Endothelial cell of hepatic sinusoid (primary cell): ENCODE measurements at regions not wholly inside any gene's neighbourhood (a gene's known extent, or its start where the extent isn't known, plus 50 kb on each side); places are given as distances from the start of the nearest gene placed in this dataset.

Source experiments
- in situ Hi-C: cut with HindIII; loops from 2 replicates; pipeline ENCODE4 v1.10.0; 2017; ENCODE audit warnings: low sequenced_read_pairs

DNA sequence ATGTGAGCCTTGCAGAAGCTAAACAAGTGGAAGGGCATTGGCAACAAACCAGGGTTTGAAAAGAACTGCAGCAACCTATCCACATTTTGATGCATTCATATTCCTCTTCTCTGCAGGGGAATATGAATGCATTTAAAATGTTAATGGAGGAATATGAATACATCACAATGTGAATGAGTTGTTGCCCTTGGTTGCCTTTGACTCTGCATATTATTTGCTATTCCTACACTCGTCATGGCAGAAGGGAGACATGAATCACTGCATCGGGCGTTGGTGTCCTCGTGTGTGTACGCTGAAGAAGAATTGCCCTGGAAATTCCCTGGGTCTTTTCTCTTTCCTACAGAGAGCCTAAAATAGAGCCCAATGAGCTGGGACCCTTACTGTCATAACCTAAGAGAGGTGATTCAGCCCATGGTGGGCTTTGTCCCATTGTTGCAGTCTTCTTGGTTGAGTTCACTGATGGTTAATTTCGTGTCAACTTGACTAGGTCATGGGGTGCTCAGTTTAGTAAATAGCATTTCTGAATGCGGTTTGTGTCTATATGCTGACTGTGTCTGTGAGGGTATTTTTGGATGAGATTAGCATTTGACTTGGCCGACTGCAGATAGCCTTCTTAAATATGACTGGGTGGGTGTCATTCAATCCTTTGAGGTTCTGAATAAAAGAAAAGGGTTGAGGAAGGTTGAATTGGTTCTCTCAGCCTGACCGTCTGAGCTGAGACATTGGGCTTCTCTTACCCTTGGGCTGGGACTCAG lies 1422.9 kb upstream of the TMEM132C start:
- in situ Hi-C loops, result no loop called here

DNA sequence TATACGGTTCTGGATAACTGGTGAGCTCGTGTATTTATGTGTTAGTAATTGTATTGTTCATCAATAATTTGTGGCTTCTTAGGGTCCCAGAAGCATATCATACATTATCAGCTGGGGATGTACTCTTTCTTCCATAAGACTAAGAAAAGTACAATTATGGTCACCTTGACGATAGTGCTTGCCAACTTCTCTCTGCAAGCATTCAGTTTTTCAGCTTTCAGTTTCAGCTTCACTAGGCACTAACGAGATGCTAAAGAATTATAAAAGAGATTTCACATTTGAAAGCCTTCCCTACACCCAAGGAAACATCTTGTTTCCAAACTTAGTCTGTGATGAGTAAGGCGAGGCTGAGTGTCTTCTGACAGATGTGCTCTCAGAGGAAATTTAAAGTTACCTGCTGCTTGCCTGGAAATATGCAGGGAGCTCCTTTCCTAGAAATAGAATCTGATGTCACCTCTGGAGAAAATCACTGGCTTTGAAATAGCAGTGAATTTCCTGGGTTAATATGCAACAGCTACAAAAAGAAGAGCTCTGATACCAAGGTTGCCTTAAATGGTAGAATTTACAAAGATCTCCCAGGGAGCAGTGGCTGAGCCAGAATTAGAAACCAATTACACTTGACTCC lies 1419.9 kb upstream of the TMEM132C start:
- in situ Hi-C loops, result no loop called here

DNA sequence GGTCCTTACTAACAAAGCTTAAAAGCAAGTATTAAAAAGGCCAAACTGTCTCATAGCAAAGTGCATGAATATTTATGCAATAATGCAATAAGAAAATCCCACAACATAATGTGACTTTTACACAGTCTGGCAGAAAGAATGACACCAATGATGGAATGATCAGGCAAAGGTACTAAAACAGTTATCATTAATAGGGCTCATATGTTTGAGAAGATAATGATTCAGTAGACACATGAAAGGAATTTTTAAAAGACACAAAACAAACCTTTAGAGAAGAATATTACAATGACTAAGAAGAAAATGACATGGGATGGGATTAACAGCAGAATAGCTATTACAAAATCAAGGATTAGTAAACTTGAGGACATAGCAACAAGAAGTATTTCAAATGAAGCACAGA lies 1411.2 kb upstream of the TMEM132C start:
- in situ Hi-C loops, result no loop called here

DNA sequence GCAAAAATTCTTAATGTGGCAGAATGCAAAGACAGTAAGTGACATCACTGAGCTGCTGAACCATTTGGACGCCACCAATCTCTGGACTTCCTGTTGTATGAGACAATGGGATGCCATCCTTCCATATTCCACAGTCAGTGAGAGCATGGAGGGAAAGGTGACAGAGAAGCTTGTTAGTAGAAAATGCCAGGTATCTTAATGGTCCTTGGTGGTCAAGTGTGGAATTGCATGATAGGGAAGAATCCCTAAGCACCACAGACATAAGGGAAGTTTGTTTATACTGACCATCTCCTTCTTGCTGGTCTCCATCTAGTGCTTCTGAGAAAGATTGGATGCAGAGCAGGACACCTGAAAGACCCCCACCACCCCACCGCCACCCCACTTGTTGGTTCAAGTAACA lies 1410.0 kb upstream of the TMEM132C start:
- in situ Hi-C loops, result no loop called here

DNA sequence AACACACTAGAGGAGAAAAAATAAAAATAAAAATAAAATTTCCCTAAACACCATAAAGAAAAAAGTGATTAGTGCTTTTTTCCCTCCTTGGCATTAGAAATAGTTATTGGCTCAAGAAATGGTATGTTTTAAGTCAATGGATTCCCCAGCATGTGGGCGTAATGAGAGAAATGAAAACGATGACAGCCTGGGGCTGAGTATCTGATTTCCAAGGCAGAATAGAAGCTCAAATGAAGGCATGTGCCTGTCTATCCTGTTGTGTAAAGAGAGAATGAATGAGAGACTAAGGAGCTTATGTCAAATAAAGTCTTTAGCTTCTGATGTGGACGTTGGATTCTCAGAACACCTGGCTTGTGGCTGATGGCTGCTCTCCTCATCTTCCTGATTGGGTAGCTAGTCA lies 1408.4 kb upstream of the TMEM132C start:
- in situ Hi-C loops, result no loop called here

DNA sequence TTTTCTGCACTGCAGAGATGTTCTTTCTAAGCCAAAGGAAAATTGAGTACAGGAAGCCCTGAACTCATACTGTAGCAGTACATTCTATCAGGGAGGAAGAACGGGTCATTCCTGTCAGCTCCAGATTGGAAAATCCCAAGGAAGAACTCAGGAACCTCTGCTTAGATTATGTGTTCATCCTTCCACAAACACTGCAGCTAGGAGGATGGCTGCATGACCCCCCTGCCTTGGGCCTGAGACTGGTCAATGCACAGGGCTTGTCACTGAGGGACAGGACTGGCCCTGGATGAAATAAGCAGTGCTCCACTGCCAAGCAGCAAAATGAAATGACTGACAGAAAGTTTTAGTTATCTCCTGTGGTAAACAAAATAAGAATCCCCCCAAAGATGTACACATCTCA lies 1406.8 kb upstream of the TMEM132C start:
- in situ Hi-C loops, result no loop called here

DNA sequence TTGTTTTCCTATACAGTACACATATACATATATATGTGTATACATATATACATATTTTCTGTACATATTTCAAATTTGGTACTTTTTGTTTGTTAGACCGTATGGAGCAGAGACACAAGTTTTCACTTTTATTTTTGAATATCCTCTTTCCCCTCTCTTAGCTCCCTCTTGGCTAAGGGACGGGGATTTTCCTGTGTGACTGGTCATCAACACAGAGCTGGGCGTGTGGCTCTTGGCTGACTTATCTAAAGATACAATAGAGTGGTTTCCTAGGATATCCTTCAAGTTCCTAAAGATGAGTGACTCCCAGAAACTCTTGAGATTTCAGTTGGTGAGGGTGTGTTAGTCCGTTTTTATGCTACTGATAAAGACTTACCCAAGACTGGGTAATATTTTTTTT lies 1404.5 kb upstream of the TMEM132C start:
- in situ Hi-C loops, result no loop called here

DNA sequence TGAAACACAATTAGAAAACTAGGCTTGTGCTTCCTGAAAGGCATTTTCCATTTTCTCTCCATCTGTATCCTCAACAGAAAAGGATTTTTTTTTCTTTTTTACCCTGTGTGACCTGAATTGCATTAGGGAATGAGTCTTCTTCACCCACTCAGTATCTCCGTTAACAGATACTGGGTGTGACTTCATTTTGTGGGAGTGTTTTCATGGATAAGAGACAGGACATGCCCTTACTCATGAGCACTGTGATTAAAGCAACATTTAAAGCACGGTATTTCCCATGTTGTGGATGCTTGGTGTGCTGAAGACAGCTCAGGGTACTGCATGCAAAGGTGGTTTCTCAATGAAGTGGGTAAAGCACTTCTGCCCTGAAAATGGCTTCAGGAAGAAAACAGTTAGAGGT lies 1397.3 kb upstream of the TMEM132C start:
- in situ Hi-C loops, result no loop called here

DNA sequence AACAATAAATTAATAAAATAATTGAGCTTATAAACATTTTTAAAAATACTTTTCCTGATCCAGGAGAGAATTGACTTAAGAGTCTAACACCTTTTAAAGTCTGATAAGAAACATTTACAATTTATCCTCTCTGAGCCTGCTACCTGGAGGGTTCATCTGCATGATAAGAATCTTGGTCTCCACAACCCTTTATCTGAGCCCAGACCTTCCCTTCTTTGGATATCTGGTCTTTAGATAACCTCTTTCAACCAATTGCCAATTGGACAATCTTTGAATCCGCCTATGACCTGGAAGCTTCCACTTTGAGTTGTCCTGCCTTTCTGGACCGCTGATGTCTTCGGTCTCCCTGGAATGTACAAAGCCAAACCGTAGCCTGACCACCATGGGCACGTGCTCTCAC lies 1393.3 kb upstream of the TMEM132C start:
- in situ Hi-C loops, result no loop called here

DNA sequence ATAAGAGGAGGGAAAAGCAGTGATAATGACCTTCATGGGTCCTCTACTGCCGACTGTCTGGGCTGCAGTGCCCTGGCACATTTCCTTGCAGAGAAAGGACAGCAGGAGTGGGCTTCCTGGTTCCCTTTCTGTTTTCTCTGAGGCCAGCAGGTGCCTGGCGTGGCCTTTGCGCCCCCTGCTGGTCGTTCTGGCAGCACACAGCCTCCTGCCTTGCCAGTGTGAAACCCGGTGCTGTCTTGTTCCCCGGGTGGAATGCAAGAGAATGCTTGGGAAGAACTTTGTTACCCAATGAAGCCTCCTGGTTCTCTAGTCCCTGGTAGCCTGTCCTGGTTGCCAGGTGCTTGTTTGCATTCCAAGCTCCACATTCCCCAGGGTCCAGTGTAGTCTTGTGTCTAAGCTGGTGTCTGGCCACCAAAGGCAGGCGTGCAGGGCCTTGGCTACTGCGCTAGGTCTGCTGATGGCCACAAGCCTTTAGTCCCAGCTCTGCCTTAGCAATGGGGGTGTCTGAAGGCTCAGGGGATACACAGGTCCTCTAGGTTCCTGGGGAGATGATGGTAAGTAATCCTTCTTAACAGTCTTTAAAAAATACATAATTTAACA lies 1392.4 kb upstream of the TMEM132C start:
- in situ Hi-C loops, result no loop called here

DNA sequence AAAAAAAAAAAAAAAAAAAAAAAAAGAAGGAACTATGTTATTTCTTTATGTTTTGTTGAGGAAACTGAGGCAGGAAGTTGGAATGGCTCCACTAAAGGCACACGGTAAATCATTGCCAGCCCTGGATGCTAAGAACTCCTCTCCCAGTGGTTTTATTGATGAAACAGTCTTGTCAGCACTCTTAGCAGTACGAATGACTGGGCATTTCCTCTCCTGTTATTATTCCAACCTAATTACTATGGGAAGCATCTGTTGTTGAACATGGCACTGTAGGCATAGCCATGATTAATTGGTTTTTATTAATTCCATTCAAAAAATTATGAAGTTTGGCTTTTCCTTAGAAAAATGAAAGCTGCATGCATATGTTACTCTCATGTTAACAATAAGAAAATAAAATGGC lies 1387.1 kb upstream of the TMEM132C start:
- in situ Hi-C loops, result no loop called here

DNA sequence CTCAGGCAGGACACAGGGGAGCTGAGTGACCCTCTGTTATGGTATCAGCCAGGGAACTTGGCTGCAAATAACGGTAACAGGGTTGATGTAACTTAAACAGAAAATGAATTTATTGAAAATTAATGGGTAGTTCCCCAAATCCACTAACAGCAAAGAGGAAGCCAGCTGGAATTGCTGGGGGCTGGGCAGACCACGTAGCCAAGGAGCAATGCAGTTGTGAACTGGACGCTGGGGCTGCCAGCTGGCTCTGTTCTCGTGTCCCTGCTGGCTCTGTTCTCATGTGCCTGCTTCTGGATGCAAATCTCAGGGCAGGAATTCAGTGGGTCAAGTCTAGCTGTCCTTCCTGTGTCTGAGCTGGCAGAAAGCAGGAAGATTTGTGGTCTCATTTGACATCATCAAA lies 1383.3 kb upstream of the TMEM132C start:
- in situ Hi-C loops, result no loop called here

DNA sequence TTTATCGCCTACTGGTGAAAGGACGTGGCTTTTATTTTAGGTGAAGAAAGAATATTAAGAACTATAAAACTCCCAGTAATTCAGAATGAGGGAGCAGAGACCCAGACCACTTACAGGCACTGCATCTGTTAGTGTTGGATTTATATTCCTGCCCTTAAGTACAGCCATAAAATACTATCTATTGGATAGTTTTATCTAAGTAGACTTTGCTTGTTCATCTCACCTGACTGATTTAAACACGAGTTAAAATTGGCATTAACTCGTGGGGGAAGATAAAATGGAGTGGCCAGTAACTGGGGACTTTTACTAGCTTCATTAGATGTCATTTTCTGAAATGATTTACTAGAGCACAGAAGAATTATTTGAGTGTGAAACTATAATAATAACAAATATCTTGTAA lies 1377.5 kb upstream of the TMEM132C start:
- in situ Hi-C loops, result no loop called here

DNA sequence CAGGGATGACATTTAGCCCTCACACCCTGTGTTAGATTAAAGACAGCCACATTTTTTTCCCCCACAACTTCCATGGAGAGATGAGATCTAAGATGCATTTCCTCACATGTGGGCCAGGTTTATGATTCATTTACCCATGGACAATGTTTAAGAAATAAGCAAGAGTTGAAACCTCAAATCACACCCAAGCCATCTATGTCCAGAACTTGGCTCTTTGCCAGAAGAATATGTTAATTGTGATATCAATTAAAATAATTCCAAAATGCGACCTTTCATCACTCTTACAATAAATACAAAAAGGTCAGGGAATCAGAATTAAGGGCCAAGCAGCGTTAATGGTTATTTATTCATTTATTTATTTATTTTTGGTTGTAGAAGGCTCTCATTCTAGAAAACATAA lies 1376.9 kb upstream of the TMEM132C start:
- in situ Hi-C loops, result no loop called here

DNA sequence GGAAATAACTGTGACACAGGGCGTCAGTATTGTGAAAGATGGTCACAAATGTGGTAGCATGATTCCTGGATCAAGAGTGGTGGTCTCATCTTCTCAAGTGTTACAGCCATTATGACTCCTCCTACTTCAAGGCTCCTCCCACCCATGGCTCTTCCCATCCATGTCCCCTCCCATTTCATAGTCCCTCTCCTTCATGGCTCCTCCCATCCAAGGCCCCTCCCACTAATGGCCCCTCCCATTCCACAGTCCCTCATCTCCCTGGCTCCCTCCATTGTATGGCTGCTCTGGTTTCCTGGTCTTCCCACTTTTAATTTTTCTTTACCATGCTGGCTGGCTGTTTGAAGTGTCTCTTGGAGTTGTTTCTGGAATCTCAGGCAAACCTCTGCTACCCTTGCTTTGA lies 1375.2 kb upstream of the TMEM132C start:
- in situ Hi-C loops, result no loop called here

DNA sequence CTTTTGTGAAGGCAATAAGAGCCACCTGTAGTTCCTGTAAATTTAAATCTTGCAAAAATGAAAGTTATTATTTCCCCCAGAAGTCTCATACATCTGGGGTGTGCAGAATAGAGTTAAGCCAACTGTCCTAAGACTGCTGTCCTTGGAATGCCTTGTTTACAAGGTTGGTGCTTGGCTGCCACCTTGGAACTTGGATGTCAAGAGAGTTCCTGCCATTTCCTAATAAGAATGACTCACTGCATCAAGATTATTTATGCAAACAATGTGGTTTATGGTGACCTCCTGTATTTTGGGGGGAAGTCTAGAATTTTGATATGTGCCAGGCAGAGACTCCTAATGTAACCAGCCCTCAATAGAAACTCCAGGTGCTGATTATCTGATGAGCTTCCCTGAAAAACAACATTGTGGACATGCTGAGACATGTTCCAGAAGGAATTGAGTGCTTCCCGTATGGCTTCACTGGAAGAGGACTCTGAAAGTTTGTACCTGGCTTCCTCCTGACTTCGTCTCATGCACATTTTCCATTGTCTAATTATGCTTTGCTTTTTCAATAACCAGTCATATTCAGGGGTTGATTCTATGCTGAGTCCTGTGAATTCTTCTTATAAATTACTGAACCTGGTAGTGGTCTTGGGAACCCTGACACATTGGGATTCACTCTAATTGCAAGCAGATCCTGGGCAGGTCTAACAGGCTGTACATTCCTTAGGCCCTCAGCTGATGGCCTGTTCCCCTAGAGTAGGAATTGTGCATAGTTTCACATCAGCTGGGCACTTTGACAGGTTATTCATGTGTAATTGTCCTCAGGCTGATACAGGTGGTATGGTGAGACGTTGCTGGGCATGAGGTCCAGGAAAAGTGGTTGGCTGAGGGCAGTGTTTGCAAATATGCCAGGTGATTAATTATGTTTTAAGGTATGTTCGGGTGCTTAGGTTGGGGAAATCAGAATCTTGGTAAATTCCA lies 1370.7 kb upstream of the TMEM132C start:
- in situ Hi-C loops, result no loop called here

DNA sequence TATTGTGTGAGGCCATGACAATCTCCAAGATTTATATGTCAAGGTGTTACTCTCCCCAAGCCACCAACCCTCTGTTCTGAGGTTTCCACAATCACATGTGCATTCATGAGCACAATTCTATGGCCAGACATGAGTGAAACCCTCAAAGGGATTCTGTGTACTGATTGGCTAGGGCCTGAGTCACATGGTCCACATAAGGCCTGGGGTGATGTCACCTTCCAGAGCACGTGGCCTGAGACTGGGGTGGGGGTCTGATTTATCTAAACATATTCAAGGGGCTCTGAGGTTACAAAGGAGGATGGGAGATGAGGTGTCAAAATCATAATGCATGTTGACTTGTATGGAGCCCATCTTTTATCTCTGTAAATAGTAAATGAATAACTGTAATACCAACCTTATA lies 1369.9 kb upstream of the TMEM132C start:
- in situ Hi-C loops, result no loop called here

DNA sequence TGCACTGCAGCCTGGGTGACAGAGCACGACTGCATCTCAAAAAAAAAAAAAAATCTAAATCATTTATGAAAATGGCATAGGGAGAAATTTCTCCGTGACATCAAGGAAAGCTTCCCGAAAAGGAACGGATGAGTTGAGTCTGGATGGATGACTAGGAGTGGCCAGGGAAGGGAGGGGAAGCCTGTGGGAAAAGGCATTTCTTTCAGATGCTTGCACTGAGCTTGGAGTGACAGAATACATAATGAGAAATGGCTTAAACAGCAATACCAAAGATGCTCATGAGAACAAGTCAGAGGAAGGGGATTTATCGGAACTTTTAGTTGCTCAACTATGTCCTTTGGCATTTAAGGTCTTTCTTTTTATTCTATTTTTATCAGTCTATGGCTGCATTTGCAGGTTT lies 1369.2 kb upstream of the TMEM132C start:
- in situ Hi-C loops, result no loop called here

DNA sequence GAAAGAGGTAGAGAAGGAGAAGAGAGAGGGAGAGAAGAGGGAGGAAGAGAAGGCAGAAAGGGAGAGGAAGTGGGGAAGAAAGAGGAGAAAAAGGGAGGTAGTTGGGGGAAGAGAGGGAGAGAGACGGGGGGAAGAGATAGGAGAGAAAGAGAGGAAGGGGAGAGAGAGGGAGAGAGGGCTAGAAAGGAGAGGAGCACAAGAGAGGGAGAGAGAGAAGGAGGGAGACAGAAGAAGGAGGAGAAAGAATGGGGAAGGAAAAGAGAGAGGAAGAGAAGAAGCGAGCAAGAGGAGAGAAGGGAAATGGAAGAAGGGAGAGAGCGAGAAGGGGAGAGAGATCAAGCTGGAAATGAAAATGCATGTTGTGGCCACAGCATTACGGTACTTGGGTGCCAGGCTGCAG lies 1368.4 kb upstream of the TMEM132C start:
- in situ Hi-C loops, result no loop called here

DNA sequence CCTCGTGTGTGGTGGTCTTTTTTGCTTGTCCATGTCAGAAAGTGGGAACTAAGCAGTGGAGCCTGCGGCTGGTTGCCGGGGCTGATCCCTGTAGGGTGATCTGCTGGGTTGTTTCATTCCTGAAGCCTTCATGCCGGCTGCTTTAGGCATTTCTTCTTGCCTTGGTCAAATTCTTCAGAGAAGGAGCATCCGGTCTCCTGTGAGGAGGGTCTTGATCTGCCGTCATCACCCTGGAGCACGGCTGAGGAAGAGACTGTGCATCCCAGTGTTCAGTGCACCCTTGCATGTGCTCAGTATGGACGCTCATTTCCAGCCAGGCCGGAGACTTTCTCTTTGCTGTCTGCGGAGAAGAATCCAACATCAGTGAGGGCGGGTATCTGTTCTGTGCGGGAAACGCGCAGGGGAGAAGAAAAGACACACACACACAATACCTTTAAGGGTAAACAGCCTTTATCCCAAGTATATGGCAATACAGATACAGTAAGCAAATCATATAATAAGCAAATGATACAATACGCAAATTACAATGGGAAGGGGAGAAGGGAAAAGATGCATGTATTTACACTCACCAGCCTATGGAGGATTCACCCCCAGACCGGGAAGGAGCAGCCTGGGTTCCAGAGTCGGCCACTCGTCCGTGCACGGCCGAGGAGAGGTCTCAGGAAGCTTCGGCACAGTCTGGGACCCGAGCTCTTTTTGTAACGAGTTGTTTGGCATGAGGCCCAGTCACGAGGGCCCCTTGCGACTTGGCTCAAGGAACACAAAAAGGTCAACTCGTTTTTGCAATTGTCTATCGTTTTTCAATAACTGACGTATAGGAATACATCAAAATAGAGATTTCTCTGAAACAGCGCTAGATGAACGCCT lies 1366.8 kb upstream of the TMEM132C start:
- in situ Hi-C loops, result no loop called here
